ENCODE measurements at regions not wholly inside any gene's neighbourhood (a gene's known extent, or its start where the extent isn't known, plus 50 kb on each side); places are given as distances from the start of the nearest gene placed in this dataset.
"Not testable (repeated sequence)": the region's sequence is repeated elsewhere in the genome, so short reads cannot be mapped to it uniquely, and the experiment has no call there.

DNA sequence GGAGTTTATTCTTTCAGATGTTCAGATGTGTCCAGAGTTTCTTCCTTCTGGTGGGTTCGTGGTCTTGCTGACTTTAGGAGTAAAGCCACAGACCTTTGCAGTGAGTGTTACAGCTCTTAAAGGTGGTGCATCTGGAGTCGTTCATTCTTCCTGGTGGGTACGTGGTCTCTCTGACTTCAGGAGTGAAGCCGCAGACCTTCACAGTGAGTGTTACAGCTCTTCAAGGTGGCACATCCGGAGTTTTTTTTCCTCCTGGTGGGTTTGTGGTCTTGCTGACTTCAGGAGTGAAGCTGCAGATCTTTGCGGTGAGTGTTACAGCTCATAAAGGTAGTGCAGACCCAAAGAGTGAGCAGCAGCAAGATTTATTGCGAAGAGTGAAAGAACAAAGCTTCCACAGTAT lies 1263.2 kb downstream of the REEP3 start:
- not testable (repeated sequence) for H3K36me3 ChIP-seq (ENCODE audit: control insufficient read depth, insufficient read depth, low read length); H3K27ac ChIP-seq (ENCODE audit: low read depth, low read length); H3K4me3 ChIP-seq (ENCODE audit: low read length); H3K79me2 ChIP-seq (ENCODE audit: control insufficient read depth, insufficient read depth, low read length); H4K5ac ChIP-seq (ENCODE audit: low read length); H3K4me1 ChIP-seq (ENCODE audit: control insufficient read depth, low read depth, low read length); H3K27me3 ChIP-seq (ENCODE audit: insufficient read depth, low read length, poor library complexity); H3K4ac ChIP-seq (ENCODE audit: low read depth, low read length); H4K8ac ChIP-seq (ENCODE audit: low read depth, low read length); H3K4me2 ChIP-seq (ENCODE audit: low read length); H2AK5ac ChIP-seq (ENCODE audit: low read length); H3K56ac ChIP-seq (ENCODE audit: low read length); DNase-seq; H2BK120ac ChIP-seq (ENCODE audit: low read depth, low read length); H3K79me1 ChIP-seq (ENCODE audit: low read length); H3K23ac ChIP-seq (ENCODE audit: low read length); H2BK15ac ChIP-seq (replicated peaks; ENCODE audit: low read depth); H3K9ac ChIP-seq (ENCODE audit: low read length); H3K18ac ChIP-seq (ENCODE audit: low read length); H2BK5ac ChIP-seq (ENCODE audit: low read length)
- no CpG with 5 or more reads among the region's 7 CpGs for WGBS (ENCODE audit: extremely low coverage, insufficient coverage, low lambda C conversion rate)

DNA sequence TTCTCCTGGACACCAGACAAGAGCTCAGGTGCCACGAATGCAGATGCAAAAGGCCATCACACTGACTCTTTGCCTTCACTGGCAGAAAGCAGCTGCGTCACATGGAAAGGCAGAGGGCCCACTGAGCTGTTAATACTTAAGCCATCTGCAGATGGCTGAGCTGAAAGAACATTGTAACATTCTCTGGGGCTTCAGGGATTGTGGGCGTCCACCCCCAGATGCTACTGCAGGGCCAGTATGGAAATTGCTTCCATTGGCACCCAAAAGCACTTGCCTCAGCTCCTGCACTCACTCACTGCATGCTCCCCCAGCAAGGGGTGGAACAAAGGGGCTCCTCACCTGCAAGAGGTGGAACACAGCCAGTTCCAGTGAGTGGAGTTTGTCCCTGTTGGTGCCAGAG lies 1264.6 kb downstream of the REEP3 start:
- Histone ChIP-seq H4K8ac (ENCODE audit: low read depth, low read length) (no peak overlapping the region), H2BK15ac (replicated peaks; ENCODE audit: low read depth) (no peak overlapping the region), H3K36me3 (ENCODE audit: control insufficient read depth, insufficient read depth, low read length) (no peaks in the 10 kb centered on the region), H3K23ac (ENCODE audit: low read length) (no peak overlapping the region), H3K18ac (ENCODE audit: low read length) (no peak overlapping the region), H3K56ac (ENCODE audit: low read length) (no peak overlapping the region), H2BK5ac (ENCODE audit: low read length) (no peak overlapping the region), H3K9ac (ENCODE audit: low read length) (no peak overlapping the region), H2BK120ac (ENCODE audit: low read depth, low read length) (no peak overlapping the region), H3K27ac (ENCODE audit: low read depth, low read length) (no peak overlapping the region), H3K4ac (ENCODE audit: low read depth, low read length) (no peak overlapping the region), H3K4me3 (ENCODE audit: low read length) (no peak overlapping the region), H3K79me2 (ENCODE audit: control insufficient read depth, insufficient read depth, low read length) (no peaks in the 10 kb centered on the region), H3K4me1 (ENCODE audit: control insufficient read depth, low read depth, low read length) (no peaks in the 10 kb centered on the region), H3K4me2 (ENCODE audit: low read length) (no peak overlapping the region), H3K27me3 (ENCODE audit: insufficient read depth, low read length, poor library complexity) (no peaks in the 10 kb centered on the region), H4K5ac (ENCODE audit: low read length) (no peak overlapping the region), H2AK5ac (ENCODE audit: low read length) (no peak overlapping the region), H3K79me1 (ENCODE audit: low read length) (no peaks in the 10 kb centered on the region)
- no CpG with 5 or more reads among the region's 3 CpGs for WGBS (ENCODE audit: extremely low coverage, insufficient coverage, low lambda C conversion rate)
- no peak for DNase-seq

DNA sequence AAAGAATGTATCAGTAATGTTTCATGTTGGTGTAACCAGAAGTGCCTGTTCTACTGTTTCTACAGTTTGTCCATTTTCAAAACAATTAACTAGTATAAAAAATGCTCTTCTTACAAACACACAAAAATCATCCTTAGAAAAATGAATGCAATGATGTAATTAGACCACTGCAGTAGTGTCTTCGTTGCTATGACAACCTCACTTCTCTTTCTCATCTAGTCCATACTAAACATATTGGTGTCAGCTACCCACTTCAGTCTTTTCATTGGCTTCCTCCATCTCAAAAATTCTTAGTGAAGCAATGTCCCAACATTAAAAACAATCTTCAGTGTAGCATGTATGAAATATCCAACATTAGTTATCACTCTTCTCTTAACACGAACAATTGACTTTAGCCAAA lies 1265.8 kb downstream of the REEP3 start:
- no peaks in the 10 kb centered on the region for H3K36me3 ChIP-seq (ENCODE audit: control insufficient read depth, insufficient read depth, low read length)
- no peak overlapping the region for H3K18ac ChIP-seq (ENCODE audit: low read length)
- H2BK15ac ChIP-seq (replicated peaks; ENCODE audit: low read depth) = no peak overlapping the region
- no peak overlapping the region for H3K23ac ChIP-seq (ENCODE audit: low read length)
- no peak overlapping the region for H3K4me3 ChIP-seq (ENCODE audit: low read length)
- H3K27ac ChIP-seq (ENCODE audit: low read depth, low read length) = no peak overlapping the region
- no peaks in the 10 kb centered on the region for H3K79me2 ChIP-seq (ENCODE audit: control insufficient read depth, insufficient read depth, low read length)
- H2AK5ac ChIP-seq (ENCODE audit: low read length) = no peak overlapping the region
- H3K27me3 ChIP-seq (ENCODE audit: insufficient read depth, low read length, poor library complexity) = no peaks in the 10 kb centered on the region
- H3K4ac ChIP-seq (ENCODE audit: low read depth, low read length) = no peak overlapping the region
- H3K56ac ChIP-seq (ENCODE audit: low read length) = no peak overlapping the region
- no peak overlapping the region for H2BK120ac ChIP-seq (ENCODE audit: low read depth, low read length)
- H4K8ac ChIP-seq (ENCODE audit: low read depth, low read length) = no peak overlapping the region
- H4K5ac ChIP-seq (ENCODE audit: low read length) = no peak overlapping the region
- H3K9ac ChIP-seq (ENCODE audit: low read length) = no peak overlapping the region
- 100% methylated on average over 1 of the region's 2 CpGs for WGBS (ENCODE audit: extremely low coverage, insufficient coverage, low lambda C conversion rate)
- H3K79me1 ChIP-seq (ENCODE audit: low read length) = no peaks in the 10 kb centered on the region
- no peak for DNase-seq
- no peaks in the 10 kb centered on the region for H3K4me1 ChIP-seq (ENCODE audit: control insufficient read depth, low read depth, low read length)
- H2BK5ac ChIP-seq (ENCODE audit: low read length) = no peak overlapping the region
- H3K4me2 ChIP-seq (ENCODE audit: low read length) = no peak overlapping the region

DNA sequence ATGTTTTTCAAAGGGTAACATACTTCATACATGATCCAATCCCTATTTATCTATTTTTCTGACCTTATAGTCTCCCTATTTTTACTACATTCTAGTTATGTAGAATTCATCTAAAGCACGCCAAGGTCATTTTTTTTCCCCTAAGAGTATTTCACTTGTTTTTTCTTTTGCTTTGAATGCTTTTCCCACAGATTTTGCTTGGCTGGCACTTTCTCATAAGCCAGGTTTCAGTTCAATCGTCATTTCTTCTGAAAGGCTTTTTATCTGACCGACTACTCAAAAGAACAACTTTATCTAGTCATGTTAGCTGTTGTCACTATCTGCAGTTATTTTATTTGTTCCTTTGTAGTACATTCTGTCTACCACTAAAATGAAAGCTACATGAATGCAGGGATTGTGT lies 1274.6 kb downstream of the REEP3 start:
- Histone ChIP-seq H3K4me2 (ENCODE audit: low read length) (no peak overlapping the region), H4K8ac (ENCODE audit: low read depth, low read length) (no peak overlapping the region), H2AK5ac (ENCODE audit: low read length) (no peak overlapping the region), H3K18ac (ENCODE audit: low read length) (no peak overlapping the region), H4K5ac (ENCODE audit: low read length) (no peak overlapping the region), H3K27me3 (ENCODE audit: insufficient read depth, low read length, poor library complexity) (no peaks in the 10 kb centered on the region), H3K56ac (ENCODE audit: low read length) (no peak overlapping the region), H2BK5ac (ENCODE audit: low read length) (no peak overlapping the region), H3K27ac (ENCODE audit: low read depth, low read length) (no peak overlapping the region), H3K9ac (ENCODE audit: low read length) (no peak overlapping the region), H3K79me1 (ENCODE audit: low read length) (no peaks in the 10 kb centered on the region), H2BK15ac (replicated peaks; ENCODE audit: low read depth) (no peak overlapping the region), H3K79me2 (ENCODE audit: control insufficient read depth, insufficient read depth, low read length) (no peaks in the 10 kb centered on the region), H3K4me3 (ENCODE audit: low read length) (no peak overlapping the region), H2BK120ac (ENCODE audit: low read depth, low read length) (no peak overlapping the region), H3K36me3 (ENCODE audit: control insufficient read depth, insufficient read depth, low read length) (no peaks in the 10 kb centered on the region), H3K4ac (ENCODE audit: low read depth, low read length) (no peak overlapping the region), H3K23ac (ENCODE audit: low read length) (no peak overlapping the region), H3K4me1 (ENCODE audit: control insufficient read depth, low read depth, low read length) (no peaks in the 10 kb centered on the region)
- DNase-seq = no peak
- WGBS (ENCODE audit: extremely low coverage, insufficient coverage, low lambda C conversion rate) = no CpG with 5 or more reads among the region's 3 CpGs

DNA sequence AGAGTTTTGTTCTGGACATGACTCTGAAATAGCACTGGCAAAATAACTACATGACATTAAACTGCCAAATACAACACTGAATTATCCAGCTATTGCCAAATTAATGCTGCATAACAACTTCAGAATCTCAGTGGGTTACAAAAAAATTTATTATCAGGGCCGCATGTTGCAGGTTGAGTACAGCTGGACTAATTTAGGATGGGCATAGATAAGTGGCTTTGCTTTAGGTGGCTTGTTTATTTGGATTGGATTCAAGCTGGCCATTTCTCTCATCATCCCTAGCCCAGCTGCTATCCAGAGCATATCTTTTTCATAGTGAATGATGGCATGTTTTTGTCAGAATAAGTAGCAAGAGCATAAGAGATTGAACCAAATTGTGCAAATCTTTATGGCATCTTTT lies 1277.1 kb downstream of the REEP3 start:
- H3K4ac ChIP-seq (ENCODE audit: low read depth, low read length) = no peak overlapping the region
- H3K4me1 ChIP-seq (ENCODE audit: control insufficient read depth, low read depth, low read length) = no peaks in the 10 kb centered on the region
- H3K4me2 ChIP-seq (ENCODE audit: low read length) = no peak overlapping the region
- H2BK5ac ChIP-seq (ENCODE audit: low read length) = no peak overlapping the region
- no peak overlapping the region for H3K27ac ChIP-seq (ENCODE audit: low read depth, low read length)
- H3K36me3 ChIP-seq (ENCODE audit: control insufficient read depth, insufficient read depth, low read length) = no peaks in the 10 kb centered on the region
- H3K79me1 ChIP-seq (ENCODE audit: low read length) = no peaks in the 10 kb centered on the region
- H3K4me3 ChIP-seq (ENCODE audit: low read length) = no peak overlapping the region
- no peak overlapping the region for H3K9ac ChIP-seq (ENCODE audit: low read length)
- H2BK15ac ChIP-seq (replicated peaks; ENCODE audit: low read depth) = no peak overlapping the region
- no peak overlapping the region for H4K8ac ChIP-seq (ENCODE audit: low read depth, low read length)
- H3K18ac ChIP-seq (ENCODE audit: low read length) = no peak overlapping the region
- no peak overlapping the region for H3K56ac ChIP-seq (ENCODE audit: low read length)
- no peak overlapping the region for H4K5ac ChIP-seq (ENCODE audit: low read length)
- H2BK120ac ChIP-seq (ENCODE audit: low read depth, low read length) = no peak overlapping the region
- DNase-seq = no peak
- no peak overlapping the region for H2AK5ac ChIP-seq (ENCODE audit: low read length)
- WGBS (ENCODE audit: extremely low coverage, insufficient coverage, low lambda C conversion rate) = no CpG with 5 or more reads among the region's 1 CpG
- H3K27me3 ChIP-seq (ENCODE audit: insufficient read depth, low read length, poor library complexity) = no peaks in the 10 kb centered on the region
- H3K79me2 ChIP-seq (ENCODE audit: control insufficient read depth, insufficient read depth, low read length) = no peaks in the 10 kb centered on the region
- no peak overlapping the region for H3K23ac ChIP-seq (ENCODE audit: low read length)

DNA sequence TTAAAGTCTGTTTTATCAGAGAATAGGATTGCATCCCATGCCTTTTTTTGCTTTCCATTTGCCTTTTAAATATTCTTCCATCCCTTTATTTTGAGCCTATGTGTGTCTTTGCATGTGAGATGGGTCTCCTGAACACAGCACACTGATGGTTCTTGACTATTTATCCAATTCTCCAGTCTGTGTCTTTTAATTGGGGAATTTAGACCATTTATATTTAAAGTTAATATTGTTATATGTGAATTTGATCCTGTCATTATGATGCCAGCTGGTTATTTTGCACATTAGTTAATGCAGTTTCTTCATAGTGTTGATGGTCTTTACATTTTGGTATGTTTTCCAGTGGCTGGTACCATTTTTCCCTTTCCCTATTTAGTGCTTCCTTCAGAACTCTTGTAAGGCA lies 1287.0 kb downstream of the REEP3 start:
- H2AK5ac ChIP-seq (ENCODE audit: low read length); H2BK120ac ChIP-seq (ENCODE audit: low read depth, low read length); H3K4me2 ChIP-seq (ENCODE audit: low read length); H3K27ac ChIP-seq (ENCODE audit: low read depth, low read length); H2BK15ac ChIP-seq (replicated peaks; ENCODE audit: low read depth); H3K18ac ChIP-seq (ENCODE audit: low read length); H3K4me3 ChIP-seq (ENCODE audit: low read length); H3K23ac ChIP-seq (ENCODE audit: low read length); H2BK5ac ChIP-seq (ENCODE audit: low read length); H3K36me3 ChIP-seq (ENCODE audit: control insufficient read depth, insufficient read depth, low read length); H4K5ac ChIP-seq (ENCODE audit: low read length); H3K79me1 ChIP-seq (ENCODE audit: low read length); H3K4me1 ChIP-seq (ENCODE audit: control insufficient read depth, low read depth, low read length); H3K56ac ChIP-seq (ENCODE audit: low read length); H3K9ac ChIP-seq (ENCODE audit: low read length); H3K27me3 ChIP-seq (ENCODE audit: insufficient read depth, low read length, poor library complexity); DNase-seq; H3K79me2 ChIP-seq (ENCODE audit: control insufficient read depth, insufficient read depth, low read length); H3K4ac ChIP-seq (ENCODE audit: low read depth, low read length); H4K8ac ChIP-seq (ENCODE audit: low read depth, low read length): not testable (repeated sequence)

Data from mesendoderm (in vitro differentiated cells).